ENCODE measurements at regions not wholly inside any gene's neighbourhood (a gene's known extent, or its start where the extent isn't known, plus 50 kb on each side); places are given as distances from the start of the nearest gene placed in this dataset.

GRCh38 chr6:74577619-74578018 is 628.2 kb downstream of the COL12A1 start:
- TF ChIP-seq POLR2A (IDR thresholded peaks at IDR 0.05; ENCODE audit: low read length) (no peak), GATA1 (IDR thresholded peaks at IDR 0.05; ENCODE audit: low read depth, low read length) (no peak)

Measured in erythroblast (primary cell).